GM12873 (cell line): ENCODE measurements at regions not wholly inside any gene's neighbourhood (a gene's known extent, or its start where the extent isn't known, plus 50 kb on each side); places are given as distances from the start of the nearest gene placed in this dataset.

ENCODE experiments used
- CTCF ChIP-seq: IDR thresholded peaks from 2 replicates; pipeline ENCODE4 v1.5.1; 2012; ENCODE audit warnings: low read depth, mild to moderate bottlenecking, moderate library complexity, low read length, control low read depth; ENCODE audit not compliant: insufficient read depth; ENCODE audit errors: missing control alignments

- no peak for TF ChIP-seq CTCF
Observed at GRCh38 chr22:49257551-49257961, 570.1 kb downstream of the BRD1 start.

- no peak for TF ChIP-seq CTCF
Observed at GRCh38 chr22:49255741-49256318, 571.8 kb downstream of the BRD1 start.

- no peak for TF ChIP-seq CTCF
Observed at GRCh38 chr22:49255154-49255553, 572.5 kb downstream of the BRD1 start.

- TF ChIP-seq CTCF: no peak
Observed at GRCh38 chr22:49253656-49254055, 574.0 kb downstream of the BRD1 start.

GRCh38 chr22:49251371-49251770 is 576.3 kb downstream of the BRD1 start:
- no peak for TF ChIP-seq CTCF

GRCh38 chr22:49247194-49247924 is 580.3 kb downstream of the BRD1 start:
- no peak for TF ChIP-seq CTCF

- no peak for TF ChIP-seq CTCF
Observed at GRCh38 chr22:49244466-49245420, 582.9 kb downstream of the BRD1 start.
